HG03571 (cell line): ENCODE measurements at regions not wholly inside any gene's neighbourhood (a gene's known extent, or its start where the extent isn't known, plus 50 kb on each side); places are given as distances from the start of the nearest gene placed in this dataset.

Experiments used
- ATAC-seq: cut with Tn5 transposase; IDR thresholded peaks from one replicate; pipeline ENCODE4 v1.9.1; 2021; ENCODE audit not compliant: unreplicated experiment

- ATAC-seq: no peak
These were observed 64.2 kb downstream of the GJA1 start for GRCh38 chr6:121499666-121500065.

- ATAC-seq: no peak
These were observed 68.1 kb downstream of the GJA1 start for GRCh38 chr6:121503589-121503991.

DNA sequence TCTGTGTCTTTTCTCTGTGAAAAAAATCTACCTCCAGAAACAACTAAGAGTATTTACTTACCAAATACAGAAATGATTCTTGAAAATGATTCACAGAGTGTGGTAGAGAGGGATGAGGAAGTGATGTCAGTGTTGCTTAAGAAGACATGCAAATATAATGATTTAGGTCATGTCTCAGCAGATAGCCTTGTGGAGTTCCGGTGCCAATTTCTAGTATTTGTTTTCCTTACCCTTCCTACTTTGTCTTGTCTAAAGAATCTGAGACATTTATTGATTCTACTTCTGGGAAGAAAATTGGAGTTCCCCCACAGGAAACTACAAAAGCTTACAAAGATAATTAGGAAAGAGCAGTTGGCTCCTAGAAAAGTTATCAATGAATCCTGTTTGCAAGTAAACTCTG, 68.8 kb downstream of the GJA1 start:
- ATAC-seq: no peak

- no peak for ATAC-seq
These were observed 69.8 kb downstream of the GJA1 start for GRCh38 chr6:121505284-121505683.

DNA sequence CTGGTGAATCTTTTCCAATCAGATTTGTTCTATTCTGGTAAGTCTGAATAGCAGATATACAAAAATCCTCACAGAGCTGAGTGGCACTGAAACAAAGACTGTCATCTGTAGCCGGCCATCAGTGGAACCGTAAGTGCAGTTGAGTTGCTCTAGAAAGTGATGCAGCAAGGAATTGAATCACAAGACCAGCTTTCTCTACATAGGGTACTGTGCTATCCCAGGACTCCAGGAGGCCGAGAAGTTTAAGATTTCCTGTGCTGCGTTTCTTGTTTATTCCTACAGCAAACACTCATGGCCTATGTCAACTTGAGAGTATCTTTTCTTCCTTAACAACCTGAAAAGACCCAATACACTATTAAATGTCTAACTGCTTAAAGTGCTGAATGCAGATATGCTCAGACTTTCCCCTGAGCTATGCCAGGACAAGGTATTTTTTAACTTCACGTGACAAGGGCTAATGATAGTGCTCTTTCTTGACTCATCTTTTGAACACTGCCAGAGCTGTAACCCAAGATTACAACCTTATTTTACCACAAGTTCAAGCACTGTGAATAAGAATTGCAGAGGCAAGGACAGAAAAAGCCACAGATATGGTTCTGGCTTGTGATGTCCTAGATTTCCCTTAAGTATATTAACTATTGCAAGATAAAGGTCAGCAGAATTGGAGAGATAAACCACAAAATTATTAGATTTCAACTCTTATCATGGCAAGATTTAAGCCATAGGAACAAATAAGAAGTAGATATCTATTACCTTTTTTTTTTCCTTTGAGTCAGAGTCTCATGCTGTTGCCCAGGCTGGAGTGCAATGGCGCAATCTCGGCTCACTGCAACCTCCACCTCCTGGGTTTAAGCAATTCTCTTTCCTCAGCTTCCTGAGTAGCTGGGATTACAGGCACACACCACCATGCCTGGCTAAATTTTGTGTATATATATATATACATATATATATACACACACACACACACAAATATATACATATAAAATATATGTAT, 71.6 kb downstream of the GJA1 start:
- ATAC-seq: no peak

GRCh38 chr6:121510568-121511177, 75.2 kb downstream of the GJA1 start:
- no peak for ATAC-seq

- ATAC-seq: no peak
These were observed 80.3 kb downstream of the GJA1 start for GRCh38 chr6:121515630-121516265.

DNA sequence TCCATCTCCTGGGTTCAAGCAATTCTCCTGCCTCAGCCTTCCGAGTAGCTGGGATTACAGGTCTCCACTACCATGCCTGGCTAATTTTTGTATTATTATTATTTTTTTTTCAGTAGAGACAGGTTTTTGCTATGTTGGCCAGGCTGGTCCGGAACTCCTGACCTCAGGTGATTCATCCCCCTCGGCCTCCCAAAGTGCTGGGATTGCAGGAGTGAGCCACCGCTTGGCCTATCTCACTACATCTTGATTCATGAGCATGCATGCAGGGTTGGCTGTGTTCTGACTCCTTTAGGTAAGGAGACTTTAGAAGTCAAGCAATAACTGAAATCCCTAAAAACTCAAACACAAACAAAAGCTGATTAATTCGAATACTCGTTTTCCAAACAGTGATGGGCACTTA, 80.9 kb downstream of the GJA1 start:
- ATAC-seq: no peak

DNA sequence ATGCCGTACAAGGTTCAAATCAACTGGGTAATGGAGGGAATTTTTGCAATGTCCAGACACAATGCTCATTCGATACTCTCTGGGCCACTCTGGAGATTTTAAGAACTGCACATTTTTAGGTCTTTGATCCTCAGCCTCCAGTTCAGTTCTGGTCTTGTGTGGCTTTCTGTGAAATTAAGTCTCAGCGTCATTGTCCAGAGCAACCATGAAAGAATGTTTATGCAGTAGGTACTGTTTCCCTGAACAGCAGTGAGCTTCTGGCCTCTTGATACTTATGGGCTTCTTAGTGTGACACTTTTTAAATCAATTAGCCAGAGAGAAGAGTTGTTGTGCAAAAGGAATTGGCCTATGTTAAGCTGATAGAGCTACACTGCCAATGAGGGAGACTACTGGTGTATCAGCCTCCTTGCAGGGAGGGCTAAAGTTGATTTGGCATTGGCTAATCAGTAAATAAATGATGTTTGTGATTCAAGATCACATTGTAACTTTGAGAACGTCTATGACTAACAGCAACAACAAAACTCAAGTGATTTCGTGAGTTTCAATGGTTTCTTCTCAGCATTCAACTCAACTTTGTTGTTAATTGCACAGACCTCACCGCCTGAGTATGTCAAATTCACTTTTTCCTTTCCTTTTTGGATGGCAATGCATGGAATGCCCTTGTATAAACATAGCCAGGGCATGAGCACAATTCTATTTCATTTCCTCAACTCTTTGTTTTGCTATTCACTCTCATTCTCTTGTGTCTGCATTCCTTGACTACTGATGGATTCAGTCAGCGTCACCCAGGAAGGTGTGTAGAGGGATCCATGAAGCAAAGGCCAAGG, 85.1 kb downstream of the GJA1 start:
- no peak for ATAC-seq

DNA sequence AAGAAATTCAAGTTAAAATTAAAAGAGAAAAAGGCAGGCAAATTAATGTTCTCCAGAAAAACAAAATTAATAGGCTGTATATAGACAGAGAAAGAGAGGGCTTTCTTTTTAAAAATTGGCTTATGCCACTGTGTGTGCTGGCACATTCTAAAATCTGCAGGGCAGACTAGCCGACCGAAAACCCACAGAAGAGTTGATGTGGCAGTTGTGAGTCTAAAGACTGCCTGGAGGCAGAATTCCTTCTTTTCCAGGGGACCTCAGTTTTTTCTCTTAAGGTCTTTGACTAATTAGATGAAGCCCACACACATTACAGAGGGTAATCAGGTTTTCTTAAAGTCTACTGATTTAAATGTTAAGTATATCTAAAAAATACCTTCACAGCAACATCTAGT, 85.7 kb downstream of the GJA1 start:
- no peak for ATAC-seq

- ATAC-seq: no peak
These were observed 86.8 kb downstream of the GJA1 start for GRCh38 chr6:121522265-121522664.

- ATAC-seq: no peak
These were observed 87.4 kb downstream of the GJA1 start for GRCh38 chr6:121522771-121523386.

DNA sequence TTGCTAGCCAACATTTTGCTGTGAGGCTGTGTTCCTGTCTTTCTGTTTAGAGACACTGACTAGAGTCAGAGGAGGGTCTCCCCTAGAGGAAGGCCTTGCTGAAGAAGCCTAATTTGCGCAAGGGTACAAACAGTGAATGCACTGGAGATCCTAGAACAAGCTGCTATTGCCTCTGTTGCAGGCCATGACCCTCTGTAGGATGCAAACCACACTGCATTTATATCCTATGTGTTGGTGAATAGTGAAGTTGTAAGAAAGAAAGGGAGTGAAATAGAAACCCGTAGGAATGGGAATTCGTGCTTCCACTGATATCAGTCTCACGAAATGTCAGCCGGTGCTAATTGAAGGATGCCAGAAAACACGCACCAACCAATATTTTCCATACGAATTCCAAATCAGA, 88.2 kb downstream of the GJA1 start:
- ATAC-seq: no peak

- ATAC-seq: no peak
These were observed 90.8 kb downstream of the GJA1 start for GRCh38 chr6:121526282-121526681.

DNA sequence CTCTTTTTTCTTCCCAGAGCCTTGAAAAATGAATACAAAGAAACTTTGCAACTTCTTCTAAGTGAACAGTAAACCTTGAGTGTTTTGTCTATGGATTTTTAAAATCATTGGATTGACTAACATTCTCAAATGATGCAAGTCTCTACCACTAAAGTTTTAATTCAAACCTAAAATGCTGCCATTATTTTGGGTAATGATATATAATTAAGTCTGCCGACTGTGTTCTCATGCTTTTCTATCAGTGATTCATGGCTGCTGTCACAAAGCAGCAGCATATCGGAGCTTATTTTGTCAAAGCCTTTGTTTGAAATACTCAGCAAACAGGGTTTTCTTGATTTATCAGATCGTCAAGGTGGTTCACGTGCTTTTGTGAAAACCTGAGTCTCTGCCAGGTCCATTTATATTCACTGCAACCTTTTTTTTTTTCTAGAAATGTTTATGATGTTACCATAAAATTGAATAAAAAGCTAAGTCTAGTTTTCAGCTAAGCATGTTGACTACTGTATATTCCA, 96.3 kb downstream of the GJA1 start:
- no peak for ATAC-seq

- no peak for ATAC-seq
These were observed 97.9 kb downstream of the GJA1 start for GRCh38 chr6:121533321-121533841.

DNA sequence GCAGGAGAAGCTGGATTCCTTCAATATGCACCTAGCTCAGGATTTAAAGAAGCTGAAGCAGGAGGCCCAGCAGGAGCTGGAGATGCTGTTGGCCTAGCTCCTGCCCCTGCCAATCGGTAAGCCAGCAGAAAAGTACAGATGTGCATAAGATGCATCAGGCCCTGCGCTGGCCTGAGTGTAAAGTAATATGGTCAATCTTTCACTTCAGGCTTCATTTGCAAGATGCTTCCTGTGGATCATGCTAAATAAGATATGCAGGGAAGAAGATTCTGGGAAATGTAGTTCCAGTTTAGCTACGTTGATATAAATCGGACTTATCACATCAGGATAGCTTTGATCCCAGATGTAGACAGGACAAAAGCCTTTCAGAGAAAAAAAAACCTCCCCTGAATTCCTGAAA, 100.3 kb downstream of the GJA1 start:
- no peak for ATAC-seq

GRCh38 chr6:121536345-121536744, 100.9 kb downstream of the GJA1 start:
- no peak for ATAC-seq

- no peak for ATAC-seq
These were observed 104.0 kb downstream of the GJA1 start for GRCh38 chr6:121539439-121539838.

GRCh38 chr6:121540210-121540609, 104.8 kb downstream of the GJA1 start:
- no peak for ATAC-seq
